Fibroblast of upper back skin (primary cell): ENCODE measurements at regions not wholly inside any gene's neighbourhood (a gene's known extent, or its start where the extent isn't known, plus 50 kb on each side); places are given as distances from the start of the nearest gene placed in this dataset.

Source experiments
- DNase-seq: peaks from one replicate; pipeline ENCODE4 v3.0.0-alpha.2; 2013

GRCh38 chr10:75347186-75347585, 54.4 kb downstream of the ZNF503 start:
- DNase-seq = no peak

DNA sequence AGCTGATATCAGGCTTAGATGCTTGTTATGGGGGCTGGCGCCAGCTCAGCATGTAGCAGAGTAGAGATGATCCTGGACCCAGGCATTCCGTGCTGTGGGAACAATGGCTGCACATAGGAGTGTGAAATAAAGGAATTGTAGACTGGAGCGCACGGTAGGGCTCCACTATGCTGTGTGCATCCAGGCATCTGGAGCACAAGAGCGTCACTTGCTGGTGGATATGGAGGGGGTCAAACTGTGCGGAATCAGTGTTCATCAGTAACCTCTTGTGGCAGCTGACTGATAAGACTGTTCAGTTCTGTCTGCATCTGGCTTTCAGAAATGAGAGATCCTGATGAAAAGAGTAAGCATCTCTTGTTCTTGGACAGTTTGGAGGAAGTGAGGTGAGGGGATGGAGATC, 55.8 kb downstream of the ZNF503 start:
- DNase-seq = no peak

DNA sequence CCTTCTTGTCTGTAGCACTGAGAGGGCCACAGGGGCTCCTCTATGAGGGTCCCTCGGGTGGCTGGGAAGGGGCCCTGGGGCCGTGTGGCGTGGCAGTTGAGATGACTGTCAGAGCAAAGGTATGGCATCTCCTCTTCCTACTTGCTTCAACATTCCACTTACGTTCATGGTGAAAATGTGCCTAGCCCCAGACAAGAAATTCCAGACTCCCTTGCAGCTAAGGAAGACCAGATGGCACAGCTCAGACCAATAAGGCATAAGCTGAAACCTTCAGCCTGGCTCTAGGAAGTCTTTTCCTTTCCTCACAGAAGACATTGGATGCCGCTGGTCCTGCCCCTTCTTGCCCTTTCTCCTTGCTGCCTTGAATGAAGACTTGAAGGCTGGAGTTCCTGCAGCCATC, 57.4 kb downstream of the ZNF503 start:
- DNase-seq = no peak

DNA sequence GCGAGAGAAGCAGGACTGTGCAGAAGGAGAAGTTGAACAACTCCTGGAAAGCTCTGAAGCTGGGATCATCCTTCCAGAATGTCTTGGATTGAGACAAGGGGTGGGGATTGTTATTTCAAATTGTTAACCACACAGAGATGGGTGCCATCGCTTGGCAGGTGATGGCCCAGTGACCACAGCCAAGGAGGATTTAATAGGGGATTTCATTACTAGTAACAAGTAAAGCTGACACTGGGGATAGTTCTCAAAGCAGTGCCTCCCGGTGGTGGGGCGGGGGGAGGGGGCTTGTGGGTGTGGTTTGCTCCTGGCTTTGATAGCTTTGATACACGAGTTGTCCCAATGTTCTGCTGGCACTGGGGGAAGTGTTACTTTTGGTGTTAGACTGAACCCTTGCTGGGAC, 59.2 kb downstream of the ZNF503 start:
- no peak for DNase-seq

- no peak for DNase-seq
Measured at GRCh38 chr10:75335983-75336382, 65.6 kb downstream of the ZNF503 start.

DNA sequence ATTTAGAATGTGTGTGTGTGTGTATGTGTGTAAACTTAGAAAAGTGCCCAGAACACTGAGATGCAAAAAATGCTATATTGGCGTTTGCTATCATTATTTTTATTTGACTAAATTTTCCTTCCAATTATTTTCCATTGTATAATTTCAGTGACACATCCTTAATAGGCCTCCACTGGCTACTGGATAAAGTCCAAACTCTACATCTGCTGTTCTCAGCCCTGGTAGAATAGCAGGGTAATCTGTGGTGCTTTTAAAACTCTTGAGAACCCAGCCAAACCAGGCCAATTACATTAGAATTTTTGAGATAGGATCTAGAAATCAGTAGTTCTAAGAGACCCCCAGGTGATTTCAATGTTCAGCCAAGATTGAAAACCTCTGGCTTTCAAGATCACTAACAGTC, 66.4 kb downstream of the ZNF503 start:
- peak; percentile 7 for DNase-seq

GRCh38 chr10:75334720-75335119, 66.8 kb downstream of the ZNF503 start:
- DNase-seq = peak; percentile 14

GRCh38 chr10:75332081-75332480, 69.5 kb downstream of the ZNF503 start:
- DNase-seq = no peak

- no peak for DNase-seq
Measured at GRCh38 chr10:75331081-75331480, 70.5 kb downstream of the ZNF503 start.

DNA sequence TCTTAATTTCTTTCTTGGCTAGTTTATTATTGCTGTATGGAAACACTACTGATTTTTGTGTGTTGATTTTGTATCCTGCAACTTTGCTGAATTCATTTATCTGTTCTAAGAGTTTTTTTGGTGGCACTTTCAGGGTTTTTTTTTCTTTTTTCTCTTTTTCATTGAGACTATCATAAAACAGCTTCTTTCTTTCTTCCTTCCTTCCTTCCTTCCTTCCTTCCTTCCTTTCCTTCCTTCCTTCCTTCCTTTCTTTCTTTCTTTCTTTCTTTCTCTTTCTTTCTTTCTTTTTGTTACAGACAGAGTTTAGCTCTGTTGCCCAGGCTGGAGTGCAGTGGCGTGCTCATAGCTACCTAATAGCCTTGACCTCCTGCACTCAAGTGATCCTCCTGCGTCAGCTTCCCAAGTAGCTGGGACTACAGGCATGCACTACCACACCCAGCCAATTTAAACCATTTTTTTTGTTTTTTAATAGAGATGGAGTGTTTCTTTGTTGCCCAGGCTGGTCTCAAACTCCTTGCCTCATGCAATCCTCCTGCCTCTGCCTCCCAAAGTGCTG, 72.3 kb downstream of the ZNF503 start:
- DNase-seq = no peak

- DNase-seq = no peak
Measured at GRCh38 chr10:75326306-75326705, 75.3 kb downstream of the ZNF503 start.

DNA sequence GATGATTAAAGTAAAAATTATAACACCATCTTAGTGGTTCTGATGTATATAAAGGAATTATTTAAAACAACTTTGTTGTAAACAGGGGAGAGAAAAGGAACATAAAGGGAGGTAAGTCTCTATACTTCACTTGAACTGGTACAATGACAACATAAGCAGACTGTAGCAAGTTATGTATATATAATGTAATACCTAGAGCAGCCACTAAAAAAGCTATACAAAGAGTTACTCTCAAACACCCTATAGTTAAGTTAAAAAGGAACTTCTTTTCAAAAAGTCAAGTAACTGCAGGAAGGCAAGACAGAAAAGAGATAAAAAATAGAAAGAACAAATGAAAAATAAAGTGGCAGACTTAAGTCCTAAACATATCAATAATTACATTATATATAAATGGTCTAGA, 82.3 kb downstream of the ZNF503 start:
- DNase-seq = no peak

- no peak for DNase-seq
Measured at GRCh38 chr10:75314570-75314969, 78.8 kb upstream of the COMTD1 start.

- no peak for DNase-seq
Measured at GRCh38 chr10:75312440-75312839, 76.7 kb upstream of the COMTD1 start.

DNA sequence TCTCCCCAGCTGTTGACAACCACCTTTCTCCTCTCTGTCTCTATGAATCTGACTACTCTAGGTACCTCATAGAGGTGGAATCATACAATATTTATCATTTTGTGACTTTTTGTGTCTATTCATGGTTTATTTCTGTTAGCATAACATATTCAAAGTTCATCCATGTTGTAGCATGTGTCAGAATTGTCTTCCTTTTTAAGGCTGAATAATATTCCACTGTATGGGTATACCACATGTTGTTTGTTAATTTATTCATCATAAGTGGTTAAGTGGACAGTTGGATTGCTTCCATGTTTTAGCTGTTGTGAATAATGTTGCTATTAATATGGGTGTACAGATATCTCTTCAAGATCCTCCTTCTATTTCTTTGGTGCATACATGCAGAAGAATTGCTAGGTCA, 69.9 kb upstream of the COMTD1 start:
- no peak for DNase-seq

- no peak for DNase-seq
Measured at GRCh38 chr10:75304741-75305390, 69.1 kb upstream of the COMTD1 start.

- no peak for DNase-seq
Measured at GRCh38 chr10:75304313-75304712, 68.6 kb upstream of the COMTD1 start.

- no peak for DNase-seq
Measured at GRCh38 chr10:75303045-75303777, 67.5 kb upstream of the COMTD1 start.

DNA sequence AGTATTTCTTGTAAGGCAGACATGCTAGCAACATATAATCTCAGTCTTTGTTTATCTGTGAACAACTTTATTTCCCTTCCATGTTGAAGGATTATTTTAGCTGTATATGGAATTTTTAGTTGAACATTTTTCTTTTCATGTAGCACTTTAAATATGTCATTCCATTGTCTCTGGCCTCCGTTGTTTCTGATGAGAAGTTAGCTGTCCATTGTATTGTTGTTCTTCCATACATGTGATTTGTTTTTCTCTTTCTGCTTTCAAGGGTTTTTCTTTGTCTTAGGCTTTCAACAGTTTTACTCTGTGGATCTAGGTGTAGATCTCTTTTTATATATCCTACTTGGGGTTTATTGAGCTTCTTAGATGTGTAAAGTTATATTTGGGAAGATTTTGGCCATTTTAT, 66.3 kb upstream of the COMTD1 start:
- no peak for DNase-seq

- no peak for DNase-seq
Measured at GRCh38 chr10:75297021-75297599, 61.4 kb upstream of the COMTD1 start.

DNA sequence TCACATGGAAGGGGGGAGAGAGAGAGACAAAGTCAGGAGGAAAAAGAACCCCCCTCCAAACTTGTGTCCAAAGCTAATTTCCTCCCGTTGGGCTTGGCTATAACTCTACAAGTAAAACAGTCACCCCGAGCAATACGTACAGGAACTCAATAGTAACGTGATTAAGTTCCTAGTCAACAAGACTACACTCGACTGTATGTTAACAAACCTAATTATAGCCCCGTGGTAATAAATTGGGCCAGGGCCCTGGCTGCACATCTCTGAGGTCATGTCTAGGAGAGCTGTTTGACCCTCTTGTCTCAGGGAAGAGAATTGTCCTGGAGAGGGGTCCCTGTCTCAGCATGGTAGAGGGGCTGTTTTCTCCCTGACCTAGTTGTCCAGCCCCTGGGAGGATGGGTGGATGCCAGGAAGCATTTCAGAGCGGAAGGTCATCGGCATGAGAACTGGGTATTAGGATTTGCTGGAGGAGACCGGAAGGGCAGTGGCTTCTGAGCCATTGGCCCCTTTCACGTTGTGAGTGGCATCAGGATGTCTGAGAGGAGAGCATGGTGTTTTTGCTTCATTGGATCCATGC, 60.2 kb upstream of the COMTD1 start:
- DNase-seq = no peak

DNA sequence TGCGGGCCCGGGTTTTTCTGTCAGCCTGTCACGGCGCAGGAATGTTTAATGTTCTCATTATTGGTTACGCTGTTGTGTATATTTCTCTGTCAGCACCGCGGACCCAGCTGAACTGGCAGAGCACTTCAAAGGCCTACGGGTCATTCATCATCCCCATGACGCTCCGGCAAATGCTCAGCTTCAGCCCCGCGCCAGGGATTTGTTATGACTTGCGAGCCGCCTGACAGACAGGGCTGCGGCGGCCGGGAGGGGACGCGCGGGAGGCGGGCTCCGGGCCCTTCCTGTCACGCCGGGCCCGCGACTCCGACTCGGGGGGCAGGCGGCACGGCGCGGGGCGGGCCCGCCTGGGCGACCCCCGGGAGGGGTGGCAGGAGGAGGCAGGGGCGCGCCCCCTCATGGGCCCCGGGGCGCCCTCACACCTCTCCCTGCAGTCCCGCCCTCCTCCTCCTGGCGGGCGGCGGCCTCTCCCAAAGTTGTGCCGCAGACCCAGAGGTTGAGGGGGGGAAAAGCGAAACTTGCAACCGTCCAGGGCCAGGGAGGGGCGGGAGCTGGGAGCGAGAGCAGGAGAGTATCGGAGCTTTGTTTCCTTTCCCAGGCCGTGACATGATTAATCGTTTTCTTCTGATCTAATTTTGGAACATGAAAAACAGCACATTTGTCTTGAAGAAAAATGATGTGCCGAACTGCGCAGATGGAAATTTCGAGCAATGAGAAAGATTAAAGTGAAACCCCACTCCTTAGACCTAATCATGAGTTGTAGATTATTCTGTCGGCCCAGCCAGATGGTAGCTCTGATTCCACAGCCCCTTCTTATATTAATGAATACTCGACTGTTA, 59.3 kb upstream of the COMTD1 start:
- DNase-seq = peak; percentile 97

GRCh38 chr10:75294518-75294865, 58.7 kb upstream of the COMTD1 start:
- DNase-seq = no peak
